GM18498 (cell line): ENCODE measurements at regions not wholly inside any gene's neighbourhood (a gene's known extent, or its start where the extent isn't known, plus 50 kb on each side); places are given as distances from the start of the nearest gene placed in this dataset.
"Not testable (repeated sequence)": the region's sequence is repeated elsewhere in the genome, so short reads cannot be mapped to it uniquely, and the experiment has no call there.

Experiments
- ATAC-seq: cut with Tn5 transposase; IDR thresholded peaks from one replicate; pipeline ENCODE4 v1.9.1; 2021; ENCODE audit warnings: mild to moderate bottlenecking, moderate library complexity; ENCODE audit not compliant: unreplicated experiment

DNA sequence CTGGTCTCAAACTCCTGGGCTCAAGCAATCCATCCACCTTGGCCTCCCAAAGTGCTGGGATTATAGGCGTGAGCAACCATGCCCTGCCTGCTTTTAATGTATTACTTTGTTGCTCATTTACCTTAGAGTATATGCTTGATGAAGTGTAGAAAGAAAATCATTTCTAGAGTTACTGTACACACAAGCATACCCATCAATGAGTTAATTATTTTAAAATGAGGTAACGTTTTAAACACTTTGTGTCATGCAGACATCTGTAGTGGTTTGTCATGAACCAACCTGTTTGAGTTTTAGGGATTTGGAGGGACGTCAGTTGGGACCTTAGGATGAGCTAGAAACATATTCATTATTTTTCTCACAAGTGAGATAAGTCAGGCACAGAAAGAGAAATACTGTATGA is 332.4 kb upstream of the IGF1R start:
- no peak for ATAC-seq

DNA sequence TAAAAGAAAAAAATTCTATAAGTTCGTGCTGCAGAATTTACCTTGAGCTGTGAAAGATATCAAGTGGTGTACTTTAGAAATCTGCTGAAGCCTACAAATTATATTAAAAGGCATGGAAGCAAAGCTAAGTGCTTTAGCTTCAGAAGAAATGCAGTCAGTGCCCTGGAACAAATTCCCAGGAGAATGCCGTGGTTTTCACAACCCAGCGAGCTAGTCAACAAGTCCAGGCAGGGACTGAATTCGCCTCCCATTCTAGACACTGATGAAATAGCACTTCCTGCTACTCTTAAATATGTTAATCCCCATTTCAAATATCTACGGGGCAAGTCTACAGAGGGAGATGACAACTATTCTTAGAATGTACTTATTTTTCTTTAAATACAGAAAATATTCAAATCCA is 326.4 kb upstream of the IGF1R start:
- no peak for ATAC-seq

GRCh38 chr15:98322581-98322980 is 325.8 kb upstream of the IGF1R start:
- ATAC-seq: no peak

DNA sequence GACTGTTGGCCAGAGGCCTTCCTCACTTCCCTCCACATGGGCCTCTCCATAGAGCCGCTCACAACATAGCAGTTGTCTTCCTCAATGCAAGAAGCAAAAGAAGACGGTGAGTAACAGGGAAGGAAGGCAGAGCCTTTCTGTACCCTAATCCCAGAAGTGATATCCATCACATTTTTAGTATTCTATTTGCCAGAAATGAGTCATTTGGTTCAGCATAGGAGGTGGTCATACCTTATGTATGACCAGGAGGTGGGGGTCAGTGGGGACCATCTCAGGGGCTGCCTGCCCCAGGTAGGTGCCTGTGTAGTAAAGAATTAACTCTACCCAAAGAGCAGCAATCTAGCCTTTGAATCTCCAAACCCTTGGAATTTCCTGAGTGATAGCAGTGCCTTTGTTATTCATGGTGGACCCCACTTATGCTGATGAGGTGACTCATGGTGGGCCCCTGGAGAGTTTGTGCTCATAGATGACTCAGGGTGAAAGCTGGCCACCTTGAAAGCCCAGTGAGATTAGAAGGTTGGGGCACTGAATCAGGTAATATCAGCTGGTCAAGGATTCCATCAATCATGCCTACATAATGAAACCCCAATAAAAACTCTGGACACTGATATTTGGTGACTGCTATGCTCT is 323.9 kb upstream of the IGF1R start:
- no peak for ATAC-seq

DNA sequence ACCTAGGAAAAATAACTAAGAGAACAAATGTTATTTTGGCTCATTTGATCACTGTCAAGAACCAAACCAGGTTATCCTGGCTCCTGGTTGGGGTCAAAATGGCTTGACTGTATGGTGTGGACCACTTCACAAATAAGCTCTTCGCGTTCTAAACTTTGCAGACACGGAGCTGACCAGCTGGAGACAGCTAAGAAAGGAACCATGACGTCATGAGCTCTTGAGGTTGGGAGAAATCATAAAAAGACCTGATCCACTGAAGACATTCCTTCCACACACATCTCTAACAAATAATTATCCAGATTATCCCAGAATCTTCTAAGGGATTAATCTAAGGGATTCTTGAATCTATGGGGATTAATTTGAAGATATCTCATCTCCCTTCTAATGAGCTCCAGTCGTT is 321.5 kb upstream of the IGF1R start:
- no peak for ATAC-seq

GRCh38 chr15:98330258-98330657 is 318.1 kb upstream of the IGF1R start:
- ATAC-seq: no peak

- ATAC-seq: no peak
Observed at GRCh38 chr15:98330692-98331435, 317.5 kb upstream of the IGF1R start.

DNA sequence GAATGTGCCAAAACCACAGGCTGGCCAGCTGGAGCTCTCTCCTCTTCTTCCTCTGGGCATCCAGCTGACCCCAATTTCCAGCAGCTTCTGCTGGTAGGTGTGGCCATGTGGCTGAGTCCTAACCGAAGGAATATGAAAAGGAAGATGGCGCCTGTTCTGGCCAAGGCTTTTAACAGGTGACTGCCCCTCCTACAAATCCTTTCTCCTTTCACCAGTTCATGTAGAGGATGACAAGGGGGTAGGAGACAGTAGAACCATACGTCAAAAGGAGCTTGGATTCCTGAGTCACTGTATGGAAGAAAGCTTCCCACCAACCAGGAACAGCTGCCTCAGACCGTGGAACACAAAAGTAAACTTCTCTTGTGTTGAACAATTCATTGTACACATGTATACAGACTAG is 316.7 kb upstream of the IGF1R start:
- no peak for ATAC-seq

DNA sequence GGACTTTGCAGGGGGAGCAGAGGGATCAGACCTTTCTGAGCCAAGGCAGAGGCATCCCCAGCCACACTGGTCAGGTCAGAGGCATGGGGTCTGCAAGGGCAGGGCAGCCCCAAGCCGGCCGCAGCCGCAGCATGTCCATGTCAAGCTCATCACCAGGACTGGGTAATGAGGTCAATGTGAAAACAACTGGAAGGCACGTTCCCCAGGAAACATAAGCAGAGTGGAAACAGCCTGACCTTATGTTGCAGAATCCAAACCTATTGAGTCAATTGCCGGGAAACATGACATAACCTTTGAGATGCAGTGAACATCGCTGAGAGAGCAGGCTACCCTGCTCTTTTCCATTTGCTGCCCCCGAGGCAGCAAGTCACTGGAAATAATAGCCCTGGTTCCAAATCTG is 315.1 kb upstream of the IGF1R start:
- no peak for ATAC-seq

DNA sequence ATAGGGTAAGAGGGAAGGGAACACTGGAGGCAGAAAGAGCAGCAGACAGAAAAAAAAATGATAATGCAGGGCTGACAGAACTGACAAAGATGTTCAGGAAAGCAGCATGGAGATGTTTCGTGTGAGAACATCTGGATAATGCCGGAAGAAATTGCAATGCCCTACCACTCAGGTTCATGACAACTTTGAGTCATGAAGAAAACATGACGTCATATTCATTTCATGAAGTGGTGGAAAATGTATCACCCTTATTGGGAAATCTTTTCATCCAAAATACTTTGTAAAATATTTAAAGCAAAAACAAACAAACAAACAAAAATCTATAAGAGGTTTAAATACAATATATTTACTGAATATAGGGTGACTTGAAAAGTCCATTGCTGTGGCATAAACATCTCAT is 305.4 kb upstream of the IGF1R start:
- no peak for ATAC-seq

GRCh38 chr15:98344591-98344990 is 303.7 kb upstream of the IGF1R start:
- no peak for ATAC-seq

DNA sequence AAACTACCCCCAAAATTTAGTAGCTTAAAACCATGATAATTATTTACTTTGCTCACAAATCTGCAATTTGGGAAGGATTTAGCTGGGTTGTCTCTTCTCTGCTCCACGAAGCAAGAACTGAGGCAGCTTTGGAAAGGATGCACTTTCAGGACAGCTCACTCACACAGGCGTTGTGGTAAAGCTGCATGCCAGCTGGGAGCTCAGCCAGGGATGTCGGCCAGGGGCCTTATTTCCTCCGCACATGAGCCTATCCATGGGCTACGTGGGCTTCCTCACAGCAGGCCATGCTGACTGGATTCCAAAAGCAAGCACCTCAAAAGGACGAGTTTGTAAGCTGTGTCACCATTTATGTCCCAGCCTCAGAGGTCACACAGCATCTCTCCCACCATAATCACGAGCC is 301.3 kb upstream of the IGF1R start:
- ATAC-seq: no peak

- ATAC-seq: no peak
Observed at GRCh38 chr15:98347866-98348265, 300.5 kb upstream of the IGF1R start.

DNA sequence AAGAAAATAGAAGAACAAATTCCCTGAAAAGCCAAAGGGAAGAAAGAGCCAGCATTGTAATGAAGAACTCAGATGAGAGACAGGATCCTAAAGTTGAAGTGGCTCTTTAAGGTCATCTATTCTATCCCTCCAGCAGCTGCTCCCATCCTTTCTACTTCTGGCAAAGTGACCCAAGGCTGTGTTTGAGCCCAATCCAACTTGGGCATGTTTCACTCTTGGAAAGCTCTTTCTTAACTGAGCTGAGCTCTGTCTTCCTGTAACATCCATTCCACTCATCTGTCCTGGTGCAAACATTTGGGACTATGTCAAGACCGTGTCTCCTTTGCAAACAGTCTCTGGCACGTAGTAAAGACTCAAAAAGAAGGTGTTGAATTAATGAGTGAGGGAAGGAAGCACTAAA is 298.1 kb upstream of the IGF1R start:
- no peak for ATAC-seq

- not testable (repeated sequence) for ATAC-seq
Observed at GRCh38 chr15:98358274-98358673, 290.1 kb upstream of the IGF1R start.

GRCh38 chr15:98358971-98359370 is 289.4 kb upstream of the IGF1R start:
- ATAC-seq: no peak

- no peak for ATAC-seq
Observed at GRCh38 chr15:98363416-98363815, 284.9 kb upstream of the IGF1R start.

DNA sequence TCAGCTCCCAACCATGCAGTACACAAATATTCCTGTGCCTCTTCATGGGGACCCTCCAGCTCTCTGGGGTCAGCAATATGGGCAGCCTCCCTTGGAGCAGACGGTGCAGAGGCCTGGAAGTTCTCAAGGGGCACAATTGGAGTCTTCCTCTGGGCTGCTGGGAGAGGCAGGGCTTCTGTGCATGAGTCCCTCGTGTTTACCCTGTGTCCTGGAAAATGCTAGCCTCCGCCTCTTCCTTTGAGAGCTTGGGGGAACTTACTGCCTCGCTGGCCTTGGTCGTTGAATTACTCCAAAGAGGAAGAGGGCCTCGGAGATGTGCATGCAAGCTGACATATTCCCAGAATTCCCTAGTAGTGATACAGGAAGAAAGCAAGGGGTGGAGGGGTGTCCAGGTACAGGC is 284.4 kb upstream of the IGF1R start:
- ATAC-seq: no peak

DNA sequence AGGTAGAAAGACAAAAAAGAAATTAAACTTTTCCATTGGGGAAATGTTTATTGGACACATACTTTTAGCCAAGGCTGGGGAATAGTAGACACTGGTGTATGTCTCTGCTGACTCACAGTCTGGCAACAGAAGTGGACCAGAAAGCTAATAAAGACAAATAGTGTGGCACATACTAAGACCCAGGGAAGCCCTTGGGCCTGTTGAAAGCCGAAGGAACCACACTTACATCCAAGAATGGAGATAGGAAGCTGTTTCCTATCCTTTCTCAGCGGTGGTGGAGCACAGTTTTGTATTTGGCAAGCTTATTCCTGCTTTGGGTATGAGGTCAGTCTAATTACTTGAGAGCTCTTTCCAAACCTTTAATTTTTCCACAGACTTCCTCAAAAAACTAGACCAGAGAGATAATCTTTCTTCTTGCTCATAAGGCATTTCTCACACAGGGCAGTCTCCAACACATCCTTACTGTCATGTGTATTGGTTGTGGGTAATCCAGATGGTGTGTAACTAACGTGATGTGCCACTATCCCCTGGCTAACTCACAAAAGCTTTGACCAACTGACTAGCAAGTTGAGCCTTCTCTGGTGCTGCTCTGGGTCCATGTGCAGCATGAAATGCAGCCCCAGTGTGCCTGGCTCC is 279.1 kb upstream of the IGF1R start:
- no peak for ATAC-seq

DNA sequence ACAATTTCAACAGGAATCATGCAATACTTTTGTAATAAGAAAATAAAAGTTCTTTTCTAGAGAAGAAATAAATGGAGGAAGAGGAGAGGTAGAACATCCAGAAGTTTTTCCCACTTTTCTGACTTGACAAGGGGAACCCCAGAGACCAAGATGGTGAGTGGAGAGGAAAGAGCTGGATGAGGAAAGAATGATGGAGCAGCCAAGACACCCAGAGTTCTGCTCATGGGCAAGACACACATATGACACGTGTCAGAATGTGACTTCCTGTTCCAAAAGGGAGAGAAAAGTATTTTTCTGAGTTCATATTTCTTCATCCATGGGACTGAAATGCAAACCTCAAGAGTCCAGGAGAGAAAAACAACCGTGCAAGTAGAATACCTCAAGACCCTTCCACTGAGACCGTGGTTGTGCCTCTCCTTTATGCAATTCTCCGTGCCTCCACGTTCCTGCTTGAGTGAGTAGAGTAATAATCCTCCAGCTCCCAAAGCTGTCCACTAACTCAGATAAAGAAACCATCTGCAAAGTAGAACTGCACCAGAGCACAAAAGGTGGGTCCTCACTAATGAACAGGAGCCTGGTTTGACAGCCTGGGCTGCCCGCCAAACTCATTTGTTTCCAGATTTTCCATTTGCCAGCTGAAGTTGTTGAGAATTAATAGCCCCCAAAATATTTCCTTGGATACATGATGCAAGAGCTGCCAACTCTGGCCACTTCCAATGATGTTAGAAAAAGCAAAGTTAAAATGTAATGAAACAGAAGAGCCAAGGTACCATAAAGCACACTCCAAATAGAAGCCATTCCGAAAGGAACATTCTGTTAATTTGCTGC is 272.6 kb upstream of the IGF1R start:
- ATAC-seq: no peak

DNA sequence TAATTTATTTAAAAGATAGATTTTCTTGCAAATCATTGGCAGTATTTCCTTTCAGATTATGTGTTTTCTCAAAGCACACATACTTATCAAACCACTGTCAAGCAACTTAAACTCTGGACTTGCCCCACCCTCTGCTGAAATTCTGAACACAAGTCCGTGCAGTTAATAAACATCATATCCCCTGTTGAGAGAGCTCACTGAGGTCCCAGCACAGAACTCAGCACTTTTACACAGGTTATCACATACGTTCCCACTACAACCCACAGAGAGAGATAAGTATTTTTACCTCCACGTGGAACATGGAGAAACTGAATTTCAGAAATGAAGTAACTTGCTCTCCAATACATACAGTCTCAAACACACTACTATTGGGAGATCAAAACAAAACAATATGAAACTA is 267.6 kb upstream of the IGF1R start:
- ATAC-seq: no peak

DNA sequence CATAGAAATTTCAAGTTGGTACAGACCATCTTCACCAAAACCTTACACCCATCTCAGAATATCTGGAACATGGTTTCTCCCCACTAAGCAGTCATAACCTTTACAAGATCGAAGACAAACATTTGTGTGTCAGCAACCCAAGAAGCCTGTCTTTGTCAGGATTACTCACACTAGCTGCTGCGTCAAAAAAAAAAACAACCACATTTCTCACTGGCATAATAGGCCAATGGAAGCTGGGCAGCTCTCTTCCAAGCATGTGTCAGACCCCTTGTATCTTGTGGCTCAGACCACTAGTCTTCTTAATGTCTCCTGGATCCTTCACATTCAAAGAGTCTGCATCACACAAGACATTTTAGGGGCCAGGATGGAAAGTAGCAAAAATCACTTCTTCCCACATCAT is 266.9 kb upstream of the IGF1R start:
- ATAC-seq: no peak
